DND-41 (cell line): ENCODE measurements at regions not wholly inside any gene's neighbourhood (a gene's known extent, or its start where the extent isn't known, plus 50 kb on each side); places are given as distances from the start of the nearest gene placed in this dataset.
A peak's percentile ranks its signal among the peaks of the same experiment; 100 is the strongest.

Experiments used
- ATAC-seq: fragments of 200-7000 bp; cut with Tn5 transposase; 3 replicates; pipeline ENCODE4 v1.9.1; 2021; ENCODE audit warnings: low read depth; ENCODE audit not compliant: insufficient read depth
- DNase-seq: peaks from one replicate; pipeline ENCODE4 v3.0.0-alpha.2; 2020
- H2AFZ ChIP-seq: 2 replicates; pipeline ENCODE4 v1.6.0; 2012; ENCODE audit warnings: low read depth, low read length
- H3K27ac ChIP-seq: 2 replicates; pipeline ENCODE4 v1.5.1; 2012; ENCODE audit warnings: low read length, inconsistent platforms
- H3K27me3 ChIP-seq: fragments of 200-600 bp; sonication (generic); 2 replicates; pipeline ENCODE4 v1.6.0; 2012; ENCODE audit warnings: low read length, mild to moderate bottlenecking, inconsistent platforms; ENCODE audit not compliant: insufficient read depth, poor library complexity
- H3K36me3 ChIP-seq: 2 replicates; pipeline ENCODE4 v1.5.1; 2012; ENCODE audit warnings: low read length, inconsistent platforms; ENCODE audit not compliant: insufficient read depth
- H3K4me1 ChIP-seq: 2 replicates; pipeline ENCODE4 v1.5.1; 2012; ENCODE audit warnings: mild to moderate bottlenecking, low read length; ENCODE audit not compliant: insufficient read depth
- H3K4me2 ChIP-seq: 2 replicates; pipeline ENCODE4 v1.6.0; 2012; ENCODE audit warnings: mild to moderate bottlenecking, moderate library complexity, low read length, inconsistent platforms; ENCODE audit not compliant: insufficient read depth
- H3K4me3 ChIP-seq, 2 experiments: fragments of 200-600 bp in 1 of 2; shearing (Covaris generic) in 1 of 2; 2 replicates each; pipeline ENCODE4 v1.5.1; 2012 to 2016; ENCODE audit warnings: inconsistent platforms in 2 of 2, low read length in 2 of 2, mild to moderate bottlenecking in 2 of 2, low read depth in 1 of 2, moderate library complexity in 1 of 2
- H3K79me2 ChIP-seq: 2 replicates; pipeline ENCODE4 v1.6.0; 2012; ENCODE audit warnings: low read length, inconsistent platforms; ENCODE audit not compliant: insufficient read depth
- H3K9ac ChIP-seq: 2 replicates; pipeline ENCODE4 v1.6.0; 2012; ENCODE audit warnings: low read depth, mild to moderate bottlenecking, inconsistent platforms, low read length, moderate library complexity
- H3K9me3 ChIP-seq: 2 replicates; pipeline ENCODE4 v1.5.1; 2012; ENCODE audit warnings: low read length, moderate library complexity, mild to moderate bottlenecking, inconsistent platforms; ENCODE audit not compliant: insufficient read depth, severe bottlenecking
- H4K20me1 ChIP-seq: 2 replicates; pipeline ENCODE4 v1.6.0; 2012; ENCODE audit warnings: low read length; ENCODE audit not compliant: insufficient read depth
- CTCF ChIP-seq: IDR thresholded peaks from 2 replicates; pipeline ENCODE4 v1.5.1; 2012; ENCODE audit warnings: borderline replicate concordance, low read length, moderate library complexity, mild to moderate bottlenecking; ENCODE audit not compliant: poor library complexity, severe bottlenecking; ENCODE audit errors: extremely low read depth
- EZH2 ChIP-seq: IDR thresholded peaks from 3 replicates; pipeline ENCODE4 v1.6.1; 2012; ENCODE audit warnings: borderline replicate concordance, low read depth, mild to moderate bottlenecking, moderate library complexity, low read length, inconsistent platforms; ENCODE audit not compliant: severe bottlenecking

- Histone ChIP-seq H3K36me3 (no peaks in the 10 kb centered on the region), H3K9me3 (no peaks in the 10 kb centered on the region), H3K27me3 (no peaks in the 10 kb centered on the region), H3K9ac (no peak overlapping the region), H4K20me1 (no peaks in the 10 kb centered on the region), H3K4me3 (no peak overlapping the region), H3K4me2 (no peak overlapping the region), H3K4me1 (no peaks in the 10 kb centered on the region), H3K27ac (no peak overlapping the region), H3K79me2 (no peaks in the 10 kb centered on the region), H2AFZ (no peak overlapping the region)
- DNase-seq (no peak), ATAC-seq (no peak)
- TF ChIP-seq CTCF: no peak
- TF ChIP-seq EZH2: no peak
Observed at GRCh38 chr6:15966000-15966520, 162.8 kb upstream of the MYLIP start.

DNA sequence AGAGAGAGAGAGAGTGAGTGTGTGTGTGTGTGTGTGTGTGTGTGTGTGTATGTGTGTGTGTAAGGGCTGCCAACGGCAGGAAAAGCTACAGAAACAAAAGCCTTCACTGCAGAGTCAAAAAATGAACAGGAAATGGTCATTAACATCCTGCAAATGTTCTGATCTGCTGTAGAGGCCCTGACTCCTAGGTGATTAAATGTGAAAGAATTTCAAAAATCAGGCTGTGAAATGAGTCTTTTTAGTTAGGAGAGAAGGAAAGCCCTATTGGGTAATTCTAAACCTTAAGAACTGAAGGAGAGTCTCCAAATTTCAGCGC, 166.5 kb upstream of the MYLIP start:
- no peak overlapping the region for H2AFZ ChIP-seq
- H3K4me1 ChIP-seq: no peaks in the 10 kb centered on the region
- TF ChIP-seq EZH2 (no peak), CTCF (no peak)
- H3K9ac ChIP-seq: no peak overlapping the region
- no peak overlapping the region for H3K4me3 ChIP-seq
- H3K79me2 ChIP-seq: no peaks in the 10 kb centered on the region
- no peak overlapping the region for H3K27ac ChIP-seq
- H3K9me3 ChIP-seq: no peaks in the 10 kb centered on the region
- no peaks in the 10 kb centered on the region for H4K20me1 ChIP-seq
- H3K27me3 ChIP-seq: no peaks in the 10 kb centered on the region
- H3K36me3 ChIP-seq: no peaks in the 10 kb centered on the region
- ATAC-seq (peak; percentile 37; the same call in 1 of the 3 replicates), DNase-seq (no peak)
- no peak overlapping the region for H3K4me2 ChIP-seq

GRCh38 chr6:15961635-15962448, 167.0 kb upstream of the MYLIP start:
- no peaks in the 10 kb centered on the region for H3K9me3 ChIP-seq
- no peak overlapping the region for H3K4me2 ChIP-seq
- H3K9ac ChIP-seq: no peak overlapping the region
- no peaks in the 10 kb centered on the region for H3K4me1 ChIP-seq
- no peak overlapping the region for H2AFZ ChIP-seq
- ATAC-seq: no peak
- TF ChIP-seq CTCF (no peak), EZH2 (no peak)
- H3K27ac ChIP-seq: no peak overlapping the region
- no peaks in the 10 kb centered on the region for H3K27me3 ChIP-seq
- no peak overlapping the region for H3K4me3 ChIP-seq
- H3K79me2 ChIP-seq: no peaks in the 10 kb centered on the region
- DNase-seq: no peak
- H4K20me1 ChIP-seq: no peaks in the 10 kb centered on the region
- no peaks in the 10 kb centered on the region for H3K36me3 ChIP-seq
